Prostate gland (tissue), 2 donors: ENCODE measurements at regions not wholly inside any gene's neighbourhood (a gene's known extent, or its start where the extent isn't known, plus 50 kb on each side); places are given as distances from the start of the nearest gene placed in this dataset.

ENCODE experiments used
- DNase-seq: peaks from one replicate; pipeline ENCODE4 v3.0.0-alpha.2; 2019; ENCODE audit warnings: low spot score
- H3K27ac ChIP-seq, 2 donors: fragments of 200-600 bp; sonication (generic); 2 replicates each; pipeline ENCODE4 v1.5.1; 2017 to 2019
- H3K27me3 ChIP-seq: fragments of 200-600 bp; sonication (generic); replicated peaks from 2 replicates; pipeline ENCODE4 v1.5.1; 2019; ENCODE audit not compliant: insufficient read depth
- H3K36me3 ChIP-seq, 2 donors: fragments of 200-600 bp; sonication (generic); 1 replicate in 1 of 2; 2 replicates in 1 of 2; pipeline versions ENCODE4 v1.5.1 to v1.8.1; 2017 to 2019
- H3K4me1 ChIP-seq: fragments of 200-600 bp; sonication (generic); replicated peaks from 2 replicates; pipeline ENCODE4 v1.5.1; 2019
- H3K4me3 ChIP-seq, 2 donors: fragments of 200-600 bp; sonication (generic); 2 replicates each; pipeline ENCODE4 v1.5.1; 2017 to 2019
- H3K9me3 ChIP-seq: fragments of 200-600 bp; sonication (generic); 2 replicates; pipeline ENCODE4 v1.5.1; 2017
- CTCF ChIP-seq, 4 experiments: fragments of 200-600 bp in 2 of 4; fragments of 450-650 bp in 2 of 4; sonication (generic) in 2 of 4; IDR thresholded peaks; 1 replicate in 3 of 4; 2 replicates in 1 of 4; pipeline ENCODE4 v1.5.1; 2016 to 2019; ENCODE audit warnings: antibody characterized with exemption in 4 of 4, mild to moderate bottlenecking in 2 of 4, moderate library complexity in 2 of 4
- POLR2A ChIP-seq: fragments of 450-650 bp; IDR thresholded peaks from one replicate; pipeline ENCODE4 v1.6.1; 2016; ENCODE audit warnings: antibody characterized with exemption, mild to moderate bottlenecking
- POLR2AphosphoS5 ChIP-seq: sonication (generic); formaldehyde crosslinking; IDR thresholded peaks from one replicate; pipeline ENCODE4 v1.6.1; 2017; ENCODE audit warnings: antibody characterized with exemption
- WGBS: methylation state at CpG from one replicate; pipeline ENCODE4 v1.1.5; 2018; 5-methylcytosine and 5-hydroxymethylcytosine counted together
- intact Hi-C: fragments of 100-400 bp; cut with DNase I; formaldehyde crosslinking; loops from one replicate; pipeline ENCODE4 v1.14.2; 2022

DNA sequence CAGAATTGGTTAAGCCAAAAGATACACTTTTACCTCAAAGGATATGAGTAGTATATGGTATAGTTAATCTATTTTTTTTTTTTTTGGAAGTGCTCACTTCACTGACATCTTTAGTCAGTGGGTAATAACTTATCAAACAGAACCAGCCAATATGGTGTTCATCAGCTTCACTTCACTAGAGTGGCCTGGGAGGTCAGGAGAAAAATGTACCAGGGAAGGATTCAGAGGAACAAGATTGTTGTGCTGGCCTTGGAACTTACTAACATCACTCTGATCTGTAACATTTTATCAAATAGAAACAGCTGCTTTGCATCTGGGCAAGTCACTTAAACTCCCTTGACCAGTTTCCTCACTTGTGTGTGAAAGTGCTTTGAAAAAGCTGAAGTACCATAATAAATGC lies 962.7 kb downstream of the BCL11A start:
- DNase-seq = no peak
- H3K27ac ChIP-seq = no peak overlapping the region
- intact Hi-C loops = no loop called here
- no peaks in the 10 kb centered on the region for H3K36me3 ChIP-seq
- no peaks in the 10 kb centered on the region for H3K27me3 ChIP-seq
- no peaks in the 10 kb centered on the region for H3K9me3 ChIP-seq
- TF ChIP-seq POLR2A (no peak), POLR2AphosphoS5 (no peak), CTCF (IDR thresholded peaks at IDR 0.05) (no peak)
- H3K4me3 ChIP-seq = no peak overlapping the region
- no peaks in the 10 kb centered on the region for H3K4me1 ChIP-seq

GRCh38 chr2:59589881-59590280 lies 963.6 kb downstream of the BCL11A start:
- DNase-seq = no peak
- no peak overlapping the region for H3K27ac ChIP-seq
- H3K4me1 ChIP-seq = no peaks in the 10 kb centered on the region
- WGBS = 55% methylated on average over 4 of the region's 4 CpGs
- intact Hi-C loops = no loop called here
- H3K36me3 ChIP-seq = no peaks in the 10 kb centered on the region
- H3K4me3 ChIP-seq = no peak overlapping the region
- no peaks in the 10 kb centered on the region for H3K27me3 ChIP-seq
- TF ChIP-seq POLR2A (no peak), CTCF (IDR thresholded peaks at IDR 0.05) (no peak), POLR2AphosphoS5 (no peak)
- H3K9me3 ChIP-seq = no peaks in the 10 kb centered on the region

GRCh38 chr2:59588286-59588685 lies 965.2 kb downstream of the BCL11A start:
- intact Hi-C loops = no loop called here
- WGBS = 91% methylated on average over 5 of the region's 5 CpGs
- Histone ChIP-seq H3K4me3 (no peak overlapping the region), H3K9me3 (no peaks in the 10 kb centered on the region), H3K36me3 (no peaks in the 10 kb centered on the region), H3K4me1 (no peaks in the 10 kb centered on the region), H3K27ac (no peak overlapping the region), H3K27me3 (no peaks in the 10 kb centered on the region)
- no peak for DNase-seq
- TF ChIP-seq CTCF (IDR thresholded peaks at IDR 0.05) = no peak
- no peak for TF ChIP-seq POLR2AphosphoS5
- TF ChIP-seq POLR2A = no peak

- H3K27me3 ChIP-seq = no peaks in the 10 kb centered on the region
- no peak overlapping the region for H3K27ac ChIP-seq
- TF ChIP-seq POLR2A (no peak), CTCF (IDR thresholded peaks at IDR 0.05) (no peak), POLR2AphosphoS5 (no peak)
- no peaks in the 10 kb centered on the region for H3K9me3 ChIP-seq
- no peaks in the 10 kb centered on the region for H3K36me3 ChIP-seq
- intact Hi-C loops = no loop called here
- no peak overlapping the region for H3K4me3 ChIP-seq
- no peak for DNase-seq
- 94% methylated on average over 1 of the region's 1 CpG for WGBS
- no peaks in the 10 kb centered on the region for H3K4me1 ChIP-seq
These were observed 967.3 kb downstream of the BCL11A start for GRCh38 chr2:59586176-59586575.

GRCh38 chr2:59585655-59586054 lies 967.8 kb downstream of the BCL11A start:
- no peak for DNase-seq
- intact Hi-C loops = no loop called here
- no peak overlapping the region for H3K4me3 ChIP-seq
- H3K9me3 ChIP-seq = no peaks in the 10 kb centered on the region
- H3K4me1 ChIP-seq = no peaks in the 10 kb centered on the region
- no peaks in the 10 kb centered on the region for H3K36me3 ChIP-seq
- TF ChIP-seq POLR2A (no peak), POLR2AphosphoS5 (no peak), CTCF (IDR thresholded peaks at IDR 0.05) (no peak)
- H3K27ac ChIP-seq = no peak overlapping the region
- 21% methylated on average over 6 of the region's 6 CpGs for WGBS
- no peaks in the 10 kb centered on the region for H3K27me3 ChIP-seq
